Psoas muscle (tissue), 7 donors: ENCODE measurements at regions not wholly inside any gene's neighbourhood (a gene's known extent, or its start where the extent isn't known, plus 50 kb on each side); places are given as distances from the start of the nearest gene placed in this dataset.
A peak's percentile ranks its signal among the peaks of the same experiment; 100 is the strongest.

Experiments
- ATAC-seq, 4 donors: fragments of 200-7000 bp; cut with Tn5 transposase; one replicate each; pipeline ENCODE4 v1.9.1; 2020; ENCODE audit warnings: moderate library complexity in 3 of 4, mild to moderate bottlenecking in 2 of 4
- DNase-seq, 2 donors: peaks; one replicate each; pipeline ENCODE4 v3.0.0-alpha.2; 2020
- H3K27ac ChIP-seq: fragments of 200-600 bp; one replicate; pipeline ENCODE4 v1.8.0; 2022
- H3K27me3 ChIP-seq, 3 donors: fragments of 200-600 bp in 1 of 3; one replicate each; pipeline versions ENCODE4 v1.6.1 to v1.8.0; 2013 to 2022; ENCODE audit warnings: low read length in 2 of 3, mild to moderate bottlenecking in 2 of 3, moderate library complexity in 1 of 3; ENCODE audit not compliant: insufficient read depth in 3 of 3
- H3K36me3 ChIP-seq, 2 donors: fragments of 200-600 bp in 1 of 2; one replicate each; pipeline versions ENCODE4 v1.6.1 to v1.8.0; 2013 to 2022; ENCODE audit warnings: low read depth in 1 of 2, mild to moderate bottlenecking in 1 of 2, moderate library complexity in 1 of 2; ENCODE audit not compliant: insufficient read depth in 1 of 2
- H3K4me1 ChIP-seq: fragments of 200-600 bp; one replicate; pipeline ENCODE4 v1.8.0; 2022
- H3K4me3 ChIP-seq: fragments of 200-600 bp; one replicate; pipeline ENCODE4 v1.8.0; 2022; ENCODE audit warnings: mild to moderate bottlenecking
- H3K9me3 ChIP-seq: fragments of 200-600 bp; one replicate; pipeline ENCODE4 v1.8.0; 2022
- CTCF ChIP-seq: fragments of 200-600 bp; IDR thresholded peaks from one replicate; pipeline ENCODE4 v1.8.0; 2022; ENCODE audit warnings: antibody characterized with exemption
- WGBS, 3 donors: extraction: QIAGEN DNeasy Blood & Tissue Kit; methylation state at CpG; one replicate each; pipeline versions ENCODE4 v1.1.6 to v1.1.7; 2013; 5-methylcytosine and 5-hydroxymethylcytosine counted together
- intact Hi-C, 2 donors: fragments of 100-400 bp; cut with DNase I; formaldehyde crosslinking; loops; one replicate each; pipeline versions ENCODE4 v1.11.0 to v1.14.2; 2022
- donor health status: healthy with polysubstance abuse.
- donor health status: DM: no; HTN: no; CAD: no; lungs with moderate emphysema.
- donor health status: Bipolar disorder and iron deficiency.
- donor health status: healthy.
- donor health status: DM: yes; HTN: yes; CAD: no.
- donor health status: DM: no; HTN: no; CAD: no.
- donor health status: DM: yes; HTN: yes; CAD: no.

GRCh38 chr7:7103343-7104313 lies 78.7 kb upstream of the C1GALT1 start:
- intact Hi-C loops: loop anchor here in 1 of 2 donors (2.0 kb wide), 1 partner anchor 437 kb away; no protein-coding TSS in a partner anchor
- ATAC-seq: peak in 3 of 4 donors; percentile 40 to 81 (median 52)
- Histone ChIP-seq H3K27ac (no peak overlapping the region), H3K4me3 (no peak overlapping the region), H3K27me3 (no peaks in the 10 kb centered on the region), H3K4me1 (no peaks in the 10 kb centered on the region), H3K9me3 (no peaks in the 10 kb centered on the region), H3K36me3 (no peaks in the 10 kb centered on the region)
- 75 to 78% (median 77%) methylated on average over 27 to 29 of the region's 29 CpGs for WGBS, 3 donors
- peak; percentile 60 for TF ChIP-seq CTCF
- DNase-seq: no peak

- Histone ChIP-seq H3K9me3 (no peaks in the 10 kb centered on the region), H3K27ac (no peak overlapping the region), H3K4me3 (no peak overlapping the region), H3K27me3 (no peaks in the 10 kb centered on the region), H3K36me3 (no peaks in the 10 kb centered on the region), H3K4me1 (no peaks in the 10 kb centered on the region)
- TF ChIP-seq CTCF: no peak
- no peak for DNase-seq
- ATAC-seq: no peak
- intact Hi-C loops: loop anchor here in 1 of 2 donors (2.0 kb wide), 1 partner anchor 436 kb away; no protein-coding TSS in a partner anchor
- 74 to 75% (median 74%) methylated on average over 7 of the region's 7 CpGs for WGBS, 3 donors
Measured at GRCh38 chr7:7104314-7104698, 78.0 kb upstream of the C1GALT1 start.

- intact Hi-C loops: loop anchor here in 1 of 2 donors (2.0 kb wide), 1 partner anchor 436 kb away; no protein-coding TSS in a partner anchor
- Histone ChIP-seq H3K27ac (no peak overlapping the region), H3K27me3 (no peaks in the 10 kb centered on the region), H3K9me3 (no peaks in the 10 kb centered on the region), H3K4me3 (no peak overlapping the region), H3K36me3 (no peaks in the 10 kb centered on the region), H3K4me1 (no peaks in the 10 kb centered on the region)
- 84 to 91% (median 89%) methylated on average over 5 of the region's 5 CpGs for WGBS, 3 donors
- ATAC-seq (no peak), DNase-seq (no peak)
- no peak for TF ChIP-seq CTCF
Measured at GRCh38 chr7:7104971-7105370, 77.4 kb upstream of the C1GALT1 start.

GRCh38 chr7:7105800-7106582 lies 76.4 kb upstream of the C1GALT1 start:
- Histone ChIP-seq H3K4me1 (no peaks in the 10 kb centered on the region), H3K9me3 (no peaks in the 10 kb centered on the region), H3K27ac (no peak overlapping the region), H3K27me3 (no peaks in the 10 kb centered on the region), H3K36me3 (no peaks in the 10 kb centered on the region), H3K4me3 (no peak overlapping the region)
- ATAC-seq (no peak), DNase-seq (no peak)
- TF ChIP-seq CTCF: no peak
- intact Hi-C loops: loop anchor here in 1 of 2 donors (2.0 kb wide), 1 partner anchor 435 kb away; no protein-coding TSS in a partner anchor
- 81 to 85% (median 83%) methylated on average over 4 of the region's 4 CpGs for WGBS, 3 donors
